Activated CD4-positive, alpha-beta memory T cell treated with anti-CD3 and anti-CD28 coated beads, Interleukin-2, amount 10 ng/mL, durations not matched to agents 7 days and 5 days (primary cell): ENCODE measurements at regions not wholly inside any gene's neighbourhood (a gene's known extent, or its start where the extent isn't known, plus 50 kb on each side); places are given as distances from the start of the nearest gene placed in this dataset.
"Not testable (repeated sequence)": the region's sequence is repeated elsewhere in the genome, so short reads cannot be mapped to it uniquely, and the experiment has no call there.

ENCODE experiments used
- CTCF ChIA-PET: fragments of 350-600 bp; sonication (Branson Sonifier 250); formaldehyde crosslinking; loops from one replicate; lab custom pipeline; 2021; ENCODE audit warnings: antibody characterized with exemption, inconsistent platforms; lab: Charles Lee
- POLR2A ChIA-PET: fragments of 350-600 bp; sonication (Branson Sonifier 250); formaldehyde crosslinking; loops from one replicate; lab custom pipeline; 2021; ENCODE audit warnings: antibody characterized with exemption; lab: Charles Lee
- DNase-seq: peaks from one replicate; pipeline ENCODE4 v3.0.0-alpha.2; 2020
- H3K27ac Mint-ChIP-seq: one replicate; pipeline ENCODE4 v1.8.0; 2021; ENCODE audit warnings: mild to moderate bottlenecking, mixed read lengths
- H3K27me3 Mint-ChIP-seq: one replicate; pipeline ENCODE4 v1.8.0; 2021; ENCODE audit warnings: mixed read lengths
- H3K36me3 Mint-ChIP-seq: one replicate; pipeline ENCODE4 v1.8.0; 2021; ENCODE audit warnings: low read depth, mixed read lengths
- H3K4me1 Mint-ChIP-seq: one replicate; pipeline ENCODE4 v1.8.0; 2021; ENCODE audit warnings: mixed read lengths
- H3K4me3 Mint-ChIP-seq: one replicate; pipeline ENCODE4 v1.8.0; 2021; ENCODE audit warnings: mild to moderate bottlenecking, mixed read lengths
- H3K9me3 Mint-ChIP-seq: one replicate; pipeline ENCODE4 v1.8.0; 2021; ENCODE audit warnings: mixed read lengths

- Mint-ChIP-seq H3K4me1 (no peaks in the 10 kb centered on the region), H3K27ac (no peak overlapping the region), H3K27me3 (peaks cover 1% of the 10 kb centered on the region), H3K9me3 (no peaks in the 10 kb centered on the region), H3K36me3 (no peaks in the 10 kb centered on the region), H3K4me3 (no peak overlapping the region)
- CTCF ChIA-PET = no interaction called here
- POLR2A ChIA-PET = no interaction called here
- DNase-seq = no peak
These were observed 64.1 kb upstream of the MMS22L start for GRCh38 chr6:97347111-97347510.

DNA sequence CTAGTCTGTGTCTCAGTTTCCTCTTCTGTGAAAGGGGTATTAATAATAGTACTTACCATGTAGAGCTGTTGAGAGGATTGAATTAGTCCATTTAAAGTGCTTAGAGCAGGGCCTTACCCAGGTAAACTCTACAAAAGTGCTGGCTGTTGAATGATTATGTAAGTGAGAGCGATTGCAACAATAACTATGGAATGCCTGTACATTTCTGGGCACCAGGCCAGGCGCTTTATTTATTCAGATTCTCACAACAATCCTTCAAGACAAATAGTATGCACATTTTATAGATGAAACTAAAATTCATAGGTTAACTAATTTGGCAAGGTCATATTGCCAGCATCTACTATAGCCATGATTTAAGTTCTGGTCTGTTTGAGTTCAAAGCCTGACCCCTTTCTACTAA, 78.3 kb upstream of the MMS22L start:
- H3K27me3 Mint-ChIP-seq = peaks cover 5% of the 10 kb centered on the region
- no peaks in the 10 kb centered on the region for H3K36me3 Mint-ChIP-seq
- no peaks in the 10 kb centered on the region for H3K9me3 Mint-ChIP-seq
- DNase-seq = no peak
- no peak overlapping the region for H3K4me3 Mint-ChIP-seq
- ChIA-PET CTCF (no interaction called here), POLR2A (no interaction called here)
- H3K27ac Mint-ChIP-seq = no peak overlapping the region
- H3K4me1 Mint-ChIP-seq = no peaks in the 10 kb centered on the region

DNA sequence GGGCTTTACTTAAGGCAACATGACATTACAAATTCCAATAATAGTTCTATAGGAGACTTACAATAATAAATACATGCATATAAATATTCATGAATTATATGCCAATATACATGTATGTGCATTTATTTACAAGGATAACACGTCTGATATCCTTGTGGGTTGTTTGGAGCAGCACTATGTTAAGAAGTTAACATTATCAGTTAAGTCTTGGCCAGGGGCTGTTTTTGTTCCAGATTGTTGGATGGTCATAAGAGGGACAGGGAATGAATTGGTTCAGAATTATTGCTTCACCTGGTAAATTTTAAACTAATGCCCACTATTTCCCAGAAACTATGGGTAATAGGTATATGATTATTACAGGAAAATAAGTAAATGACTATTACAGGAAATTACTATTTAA, 81.3 kb upstream of the MMS22L start:
- Mint-ChIP-seq H3K27me3 (no peaks in the 10 kb centered on the region), H3K36me3 (no peaks in the 10 kb centered on the region), H3K4me1 (no peaks in the 10 kb centered on the region), H3K27ac (no peak overlapping the region), H3K4me3 (no peak overlapping the region), H3K9me3 (no peaks in the 10 kb centered on the region)
- DNase-seq = no peak
- POLR2A ChIA-PET = no interaction called here
- CTCF ChIA-PET = no interaction called here

GRCh38 chr6:97382071-97382470, 99.1 kb upstream of the MMS22L start:
- CTCF ChIA-PET, DNase-seq, H3K4me3 Mint-ChIP-seq, H3K27me3 Mint-ChIP-seq, H3K27ac Mint-ChIP-seq, H3K9me3 Mint-ChIP-seq, H3K36me3 Mint-ChIP-seq, POLR2A ChIA-PET, H3K4me1 Mint-ChIP-seq: not testable (repeated sequence)

DNA sequence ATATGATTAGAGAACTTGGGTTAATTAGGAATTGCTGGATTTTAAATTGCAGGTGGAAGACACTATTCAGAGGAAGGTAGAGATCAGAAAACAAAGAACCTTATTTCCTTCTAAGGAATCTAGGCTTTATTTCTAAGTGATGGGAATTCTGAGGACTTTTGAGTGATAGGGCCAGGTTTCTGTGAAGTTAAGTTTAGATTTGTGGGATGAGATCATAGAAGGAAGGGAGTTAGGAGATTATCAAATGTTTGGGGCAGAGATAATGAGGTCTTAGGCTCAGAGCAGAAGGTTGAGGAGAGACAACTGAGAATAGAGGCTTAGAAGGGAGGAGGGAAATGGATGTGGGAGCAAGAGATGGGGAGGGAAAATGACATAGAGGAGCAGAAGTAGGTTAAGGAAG, 109.7 kb upstream of the MMS22L start:
- H3K9me3 Mint-ChIP-seq = no peaks in the 10 kb centered on the region
- ChIA-PET CTCF (interaction anchor here (1.0 to 1.9 kb wide), 4 partner anchors 19 to 322 kb away, joined by 3 to 7 read pairs (median 4); no protein-coding TSS in a partner anchor), POLR2A (interaction anchor here (0.5 kb wide), 1 partner anchor 110 kb away, joined by 3 read pairs; the partner anchor contains the start of gene MMS22L)
- peaks cover 16% of the 10 kb centered on the region for H3K27me3 Mint-ChIP-seq
- H3K4me1 Mint-ChIP-seq = no peaks in the 10 kb centered on the region
- H3K4me3 Mint-ChIP-seq = no peak overlapping the region
- no peaks in the 10 kb centered on the region for H3K36me3 Mint-ChIP-seq
- no peak for DNase-seq
- no peak overlapping the region for H3K27ac Mint-ChIP-seq

DNA sequence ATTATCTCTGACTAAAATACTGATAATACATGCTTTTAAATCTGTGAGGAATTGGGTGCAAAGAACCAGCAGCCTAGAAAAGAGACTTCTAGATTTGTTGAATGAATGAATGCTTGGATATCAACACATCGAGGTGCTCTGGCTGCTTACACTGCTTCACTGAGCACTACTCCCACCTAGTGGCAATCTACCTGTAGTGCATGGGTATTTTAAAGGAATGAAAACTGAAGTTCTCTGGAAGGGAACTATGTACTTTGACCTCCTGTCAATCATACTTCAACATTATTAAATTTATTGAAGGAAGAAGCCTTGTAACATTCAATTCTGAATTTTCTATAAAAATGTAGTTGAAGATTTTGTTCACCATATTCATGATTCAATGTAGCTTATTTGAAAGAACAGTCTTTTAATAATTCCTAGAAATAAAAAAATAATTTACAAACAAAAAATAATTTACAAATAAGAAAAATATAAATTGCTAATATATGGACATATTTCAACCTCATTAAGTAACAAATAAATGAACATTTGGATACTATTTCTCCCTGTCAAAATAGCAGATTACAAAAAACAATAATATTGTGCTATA, 111.2 kb upstream of the MMS22L start:
- Mint-ChIP-seq H3K36me3 (no peaks in the 10 kb centered on the region), H3K27me3 (peaks cover 15% of the 10 kb centered on the region), H3K4me1 (no peaks in the 10 kb centered on the region), H3K9me3 (no peaks in the 10 kb centered on the region), H3K4me3 (no peak overlapping the region), H3K27ac (no peak overlapping the region)
- peak; percentile 42 for DNase-seq
- POLR2A ChIA-PET = no interaction called here
- CTCF ChIA-PET = interaction anchor here (0.7 to 2.3 kb wide), 6 partner anchors 10 to 326 kb away, joined by 3 to 11 read pairs (median 4); no protein-coding TSS in a partner anchor

- H3K27me3 Mint-ChIP-seq = peaks cover 13% of the 10 kb centered on the region
- H3K4me1 Mint-ChIP-seq = no peaks in the 10 kb centered on the region
- POLR2A ChIA-PET = no interaction called here
- no peak overlapping the region for H3K4me3 Mint-ChIP-seq
- H3K27ac Mint-ChIP-seq = no peak overlapping the region
- H3K9me3 Mint-ChIP-seq = no peaks in the 10 kb centered on the region
- CTCF ChIA-PET = interaction anchor here (1.0 kb wide), 1 partner anchor 210 kb away, joined by 3 read pairs; no protein-coding TSS in a partner anchor
- no peak for DNase-seq
- no peaks in the 10 kb centered on the region for H3K36me3 Mint-ChIP-seq
These were observed 113.9 kb upstream of the MMS22L start for GRCh38 chr6:97396880-97397279.

DNA sequence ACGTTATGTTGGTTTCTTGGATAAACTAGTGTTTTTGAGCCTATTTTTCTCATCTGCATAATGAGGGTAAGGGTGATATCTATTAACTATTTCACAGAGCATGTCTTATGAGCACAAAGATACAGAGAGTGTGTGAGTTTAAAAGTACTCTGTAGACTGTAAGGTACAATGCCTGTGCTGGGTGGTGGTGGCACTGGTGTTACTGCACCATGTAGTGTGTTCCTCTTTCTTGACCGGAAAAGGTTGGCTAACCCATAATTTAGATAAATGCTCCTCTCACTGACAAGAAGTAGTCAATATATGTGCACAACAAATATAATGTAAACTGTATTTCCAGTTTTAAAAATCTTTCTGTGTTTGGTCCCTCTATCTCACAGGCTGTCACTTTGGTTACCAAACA, 116.2 kb upstream of the MMS22L start:
- CTCF ChIA-PET = no interaction called here
- H3K4me3 Mint-ChIP-seq = no peak overlapping the region
- no peaks in the 10 kb centered on the region for H3K36me3 Mint-ChIP-seq
- H3K27ac Mint-ChIP-seq = no peak overlapping the region
- no peak for DNase-seq
- peaks cover 6% of the 10 kb centered on the region for H3K27me3 Mint-ChIP-seq
- no peaks in the 10 kb centered on the region for H3K4me1 Mint-ChIP-seq
- H3K9me3 Mint-ChIP-seq = no peaks in the 10 kb centered on the region
- POLR2A ChIA-PET = no interaction called here

DNA sequence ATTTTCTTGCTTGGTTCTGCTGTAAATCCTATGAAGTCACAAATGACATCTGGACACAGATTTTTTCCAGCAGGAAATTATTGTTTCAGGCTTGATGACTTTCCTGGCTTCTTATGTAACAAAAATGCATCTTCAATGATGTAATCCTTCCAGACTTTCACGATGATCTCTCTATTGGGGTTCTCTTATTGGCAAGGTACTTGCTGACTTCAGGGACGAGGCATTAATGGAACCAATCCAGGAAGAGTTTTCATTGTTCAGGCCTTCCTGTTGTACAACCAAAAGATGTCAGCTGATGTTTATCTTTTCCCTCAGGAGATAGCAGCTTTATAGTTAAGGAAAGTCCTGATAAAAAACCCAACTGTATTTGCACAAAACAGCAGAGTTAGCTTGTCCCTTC, 118.5 kb upstream of the MMS22L start:
- H3K9me3 Mint-ChIP-seq = no peaks in the 10 kb centered on the region
- ChIA-PET CTCF (no interaction called here), POLR2A (no interaction called here)
- H3K27ac Mint-ChIP-seq = no peak overlapping the region
- H3K36me3 Mint-ChIP-seq = no peaks in the 10 kb centered on the region
- no peak overlapping the region for H3K4me3 Mint-ChIP-seq
- no peak for DNase-seq
- peaks cover 2% of the 10 kb centered on the region for H3K27me3 Mint-ChIP-seq
- no peaks in the 10 kb centered on the region for H3K4me1 Mint-ChIP-seq

- ChIA-PET CTCF (no interaction called here), POLR2A (no interaction called here)
- Mint-ChIP-seq H3K9me3 (no peaks in the 10 kb centered on the region), H3K4me1 (no peaks in the 10 kb centered on the region), H3K27ac (no peak overlapping the region), H3K4me3 (no peak overlapping the region), H3K36me3 (no peaks in the 10 kb centered on the region), H3K27me3 (peaks cover 3% of the 10 kb centered on the region)
- DNase-seq = no peak
These were observed 122.9 kb upstream of the MMS22L start for GRCh38 chr6:97405818-97406409.

DNA sequence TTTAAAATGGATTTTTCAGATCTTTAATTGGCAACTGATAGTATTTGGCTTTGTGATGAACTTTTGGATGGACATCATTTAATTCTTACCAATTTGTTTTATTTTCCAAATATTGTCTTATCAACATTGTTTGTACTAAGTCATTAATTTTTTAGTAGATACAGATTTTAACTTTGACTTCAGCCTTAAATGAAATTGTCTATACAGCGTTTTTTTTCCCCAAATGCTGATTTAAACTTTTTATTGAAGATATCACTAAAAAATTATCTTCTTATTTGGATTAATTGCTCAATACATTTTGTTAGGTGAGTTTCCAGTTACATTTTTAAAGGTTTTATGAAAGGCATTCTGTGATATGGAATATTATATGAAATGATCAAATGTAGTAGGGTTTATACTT, 123.6 kb upstream of the MMS22L start:
- POLR2A ChIA-PET = no interaction called here
- Mint-ChIP-seq H3K9me3 (no peaks in the 10 kb centered on the region), H3K36me3 (no peaks in the 10 kb centered on the region), H3K4me1 (no peaks in the 10 kb centered on the region), H3K27me3 (peaks cover 3% of the 10 kb centered on the region), H3K27ac (no peak overlapping the region), H3K4me3 (no peak overlapping the region)
- CTCF ChIA-PET = no interaction called here
- DNase-seq = no peak

- no peak overlapping the region for H3K27ac Mint-ChIP-seq
- H3K36me3 Mint-ChIP-seq = no peaks in the 10 kb centered on the region
- no peaks in the 10 kb centered on the region for H3K4me1 Mint-ChIP-seq
- CTCF ChIA-PET = interaction anchor here (0.9 kb wide), 1 partner anchor 18 kb away, joined by 3 read pairs; no protein-coding TSS in a partner anchor
- POLR2A ChIA-PET = no interaction called here
- no peak for DNase-seq
- peaks cover 5% of the 10 kb centered on the region for H3K27me3 Mint-ChIP-seq
- no peaks in the 10 kb centered on the region for H3K9me3 Mint-ChIP-seq
- H3K4me3 Mint-ChIP-seq = no peak overlapping the region
These were observed 128.6 kb upstream of the MMS22L start for GRCh38 chr6:97411610-97412009.

DNA sequence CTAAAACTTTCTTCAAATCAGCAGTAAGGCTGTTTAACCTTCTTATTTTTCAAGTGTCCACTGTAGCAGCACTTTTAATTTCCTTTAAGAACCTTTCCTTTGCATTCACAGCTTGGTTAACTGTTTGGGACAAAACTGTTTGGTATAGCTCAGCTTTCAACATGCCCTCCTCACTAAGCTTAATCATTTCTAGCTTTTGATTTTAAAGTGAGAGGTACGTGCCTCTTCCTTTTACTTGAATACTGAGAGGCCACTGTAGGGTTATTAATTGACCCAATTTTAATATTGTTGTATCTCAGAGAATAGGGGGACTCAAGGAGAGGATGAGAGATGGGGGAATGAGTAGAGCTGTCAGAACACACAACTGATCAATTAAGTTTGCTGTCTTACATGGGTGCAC, 129.5 kb upstream of the MMS22L start:
- POLR2A ChIA-PET = no interaction called here
- CTCF ChIA-PET = no interaction called here
- Mint-ChIP-seq H3K4me3 (no peak overlapping the region), H3K27ac (no peak overlapping the region), H3K9me3 (no peaks in the 10 kb centered on the region), H3K36me3 (no peaks in the 10 kb centered on the region), H3K27me3 (peaks cover 8% of the 10 kb centered on the region), H3K4me1 (no peaks in the 10 kb centered on the region)
- DNase-seq = no peak

GRCh38 chr6:97422171-97422570, 139.2 kb upstream of the MMS22L start:
- Mint-ChIP-seq H3K27me3 (peaks cover 5% of the 10 kb centered on the region), H3K4me3 (no peak overlapping the region), H3K9me3 (no peaks in the 10 kb centered on the region), H3K27ac (no peak overlapping the region), H3K36me3 (no peaks in the 10 kb centered on the region), H3K4me1 (no peaks in the 10 kb centered on the region)
- CTCF ChIA-PET = no interaction called here
- DNase-seq = no peak
- POLR2A ChIA-PET = no interaction called here
